Neural cell (in vitro differentiated cells): ENCODE measurements at regions not wholly inside any gene's neighbourhood (a gene's known extent, or its start where the extent isn't known, plus 50 kb on each side); places are given as distances from the start of the nearest gene placed in this dataset.

Experiments used
- CTCF ChIP-seq: fragments of 450-650 bp; IDR thresholded peaks from 2 replicates; pipeline ENCODE4 v1.5.1; 2014; ENCODE audit warnings: antibody characterized with exemption, mild to moderate bottlenecking, moderate library complexity; ENCODE audit not compliant: poor library complexity, severe bottlenecking
- EP300 ChIP-seq: fragments of 450-650 bp; conservative IDR thresholded peaks from 2 replicates; pipeline ENCODE4 v1.6.1; 2014; ENCODE audit warnings: antibody characterized with exemption, mild to moderate bottlenecking, moderate library complexity; ENCODE audit not compliant: poor library complexity, severe bottlenecking
- EZH2 ChIP-seq: fragments of 200-600, 300-800 bp; shearing (Covaris generic), sonication (generic); IDR thresholded peaks from 2 replicates; pipeline ENCODE4 v1.6.1; 2014; ENCODE audit warnings: antibody characterized with exemption, low read length, borderline replicate concordance, mild to moderate bottlenecking; ENCODE audit not compliant: insufficient read depth, poor library complexity, severe bottlenecking
- MXI1 ChIP-seq: fragments of 450-650 bp; conservative IDR thresholded peaks from 2 replicates; pipeline ENCODE4 v1.6.1; 2014; ENCODE audit warnings: antibody characterized with exemption, mild to moderate bottlenecking; ENCODE audit not compliant: poor library complexity, severe bottlenecking
- POLR2AphosphoS5 ChIP-seq: IDR thresholded peaks from 2 replicates; pipeline ENCODE4 v1.6.1; 2012
- RAD21 ChIP-seq: fragments of 450-650 bp; conservative IDR thresholded peaks from 2 replicates; pipeline ENCODE4 v1.6.1; 2014; ENCODE audit warnings: antibody characterized with exemption, mild to moderate bottlenecking, moderate library complexity
- REST ChIP-seq: IDR thresholded peaks from 2 replicates; pipeline ENCODE4 v1.6.1; 2012; ENCODE audit warnings: borderline replicate concordance
- SMC3 ChIP-seq: fragments of 450-650 bp; conservative IDR thresholded peaks from 2 replicates; pipeline ENCODE4 v1.6.1; 2014; ENCODE audit warnings: antibody characterized with exemption, mild to moderate bottlenecking, moderate library complexity; ENCODE audit not compliant: poor library complexity
- TAF1 ChIP-seq: IDR thresholded peaks from 2 replicates; pipeline ENCODE4 v1.6.1; 2012; ENCODE audit warnings: low read depth

- TF ChIP-seq CTCF (no peak), REST (no peak), EZH2 (no peak), POLR2AphosphoS5 (no peak), RAD21 (no peak), TAF1 (no peak), EP300 (no peak), SMC3 (no peak), MXI1 (no peak)
These were observed 157.3 kb upstream of the FOXN2 start for GRCh38 chr2:48157150-48157549.
